ENCODE measurements at regions not wholly inside any gene's neighbourhood (a gene's known extent, or its start where the extent isn't known, plus 50 kb on each side); places are given as distances from the start of the nearest gene placed in this dataset.

GRCh38 chr3:105923140-105923539, 54.3 kb upstream of the CBLB start:
- DNase-seq, result no peak

- no peak for DNase-seq
These were observed 58.9 kb upstream of the CBLB start for GRCh38 chr3:105927741-105928140.

- DNase-seq, result no peak
These were observed 61.9 kb upstream of the CBLB start for GRCh38 chr3:105930733-105931132.

- DNase-seq, result no peak
These were observed 62.7 kb upstream of the CBLB start for GRCh38 chr3:105931500-105931899.

GRCh38 chr3:105933871-105934270, 65.1 kb upstream of the CBLB start:
- peak; percentile 7 for DNase-seq

- no peak for DNase-seq
These were observed 69.3 kb upstream of the CBLB start for GRCh38 chr3:105938101-105938500.

GRCh38 chr3:105938806-105939205, 70.0 kb upstream of the CBLB start:
- DNase-seq, result no peak

- no peak for DNase-seq
These were observed 75.5 kb upstream of the CBLB start for GRCh38 chr3:105944276-105944675.

- DNase-seq, result no peak
These were observed 75.9 kb upstream of the CBLB start for GRCh38 chr3:105944721-105945120.

- DNase-seq, result no peak
These were observed 79.3 kb upstream of the CBLB start for GRCh38 chr3:105948101-105948500.

GRCh38 chr3:105950881-105951600, 82.2 kb upstream of the CBLB start:
- no peak for DNase-seq

- DNase-seq, result no peak
These were observed 85.0 kb upstream of the CBLB start for GRCh38 chr3:105953831-105954230.

GRCh38 chr3:105956306-105956705, 87.5 kb upstream of the CBLB start:
- no peak for DNase-seq

- no peak for DNase-seq
These were observed 88.9 kb upstream of the CBLB start for GRCh38 chr3:105957722-105958121.

GRCh38 chr3:105958237-105959000, 89.6 kb upstream of the CBLB start:
- DNase-seq, result no peak

GRCh38 chr3:105959851-105960250, 91.0 kb upstream of the CBLB start:
- DNase-seq, result peak; percentile 53

GRCh38 chr3:105960381-105960780, 91.6 kb upstream of the CBLB start:
- DNase-seq, result no peak

- DNase-seq, result no peak
These were observed 94.3 kb upstream of the CBLB start for GRCh38 chr3:105963161-105963560.

- no peak for DNase-seq
These were observed 96.6 kb upstream of the CBLB start for GRCh38 chr3:105965384-105965783.

GRCh38 chr3:105967117-105967516, 98.3 kb upstream of the CBLB start:
- DNase-seq, result no peak

- DNase-seq, result peak; percentile 60
These were observed 101.5 kb upstream of the CBLB start for GRCh38 chr3:105970283-105970682.

GRCh38 chr3:105972069-105972468, 103.3 kb upstream of the CBLB start:
- DNase-seq, result no peak

GRCh38 chr3:105974381-105974780, 105.6 kb upstream of the CBLB start:
- no peak for DNase-seq

GRCh38 chr3:105976196-105976595, 107.4 kb upstream of the CBLB start:
- DNase-seq, result no peak

GRCh38 chr3:105979961-105980360, 111.1 kb upstream of the CBLB start:
- no peak for DNase-seq

All from hematopoietic multipotent progenitor cell treated with erythropoietin and hydrocortisone succinate and interleukin-3 and kit ligand, for 4 days (in vitro differentiated cells).